ENCODE measurements at regions not wholly inside any gene's neighbourhood (a gene's known extent, or its start where the extent isn't known, plus 50 kb on each side); places are given as distances from the start of the nearest gene placed in this dataset.

DNA sequence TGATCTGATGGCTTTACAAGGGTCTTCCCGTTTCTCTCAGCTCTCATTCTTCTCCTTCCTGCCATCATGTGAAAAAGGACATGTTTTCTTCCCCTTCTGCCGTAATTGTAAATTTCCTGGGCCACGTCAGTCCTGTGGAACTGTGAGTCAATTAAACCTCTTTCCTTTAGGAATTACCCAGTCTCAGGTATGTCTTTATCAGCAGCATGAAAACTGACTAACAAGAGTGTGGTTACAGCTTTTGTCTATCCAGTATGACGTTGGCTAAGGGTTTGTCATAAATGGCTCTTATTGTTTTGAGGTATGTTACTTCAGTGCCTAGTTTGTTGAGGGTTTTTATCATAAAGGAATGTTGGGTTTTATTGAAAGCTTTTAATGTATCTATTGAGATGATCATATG lies 501.6 kb downstream of the CAAP1 start:
- TF ChIP-seq, protein P1, sequence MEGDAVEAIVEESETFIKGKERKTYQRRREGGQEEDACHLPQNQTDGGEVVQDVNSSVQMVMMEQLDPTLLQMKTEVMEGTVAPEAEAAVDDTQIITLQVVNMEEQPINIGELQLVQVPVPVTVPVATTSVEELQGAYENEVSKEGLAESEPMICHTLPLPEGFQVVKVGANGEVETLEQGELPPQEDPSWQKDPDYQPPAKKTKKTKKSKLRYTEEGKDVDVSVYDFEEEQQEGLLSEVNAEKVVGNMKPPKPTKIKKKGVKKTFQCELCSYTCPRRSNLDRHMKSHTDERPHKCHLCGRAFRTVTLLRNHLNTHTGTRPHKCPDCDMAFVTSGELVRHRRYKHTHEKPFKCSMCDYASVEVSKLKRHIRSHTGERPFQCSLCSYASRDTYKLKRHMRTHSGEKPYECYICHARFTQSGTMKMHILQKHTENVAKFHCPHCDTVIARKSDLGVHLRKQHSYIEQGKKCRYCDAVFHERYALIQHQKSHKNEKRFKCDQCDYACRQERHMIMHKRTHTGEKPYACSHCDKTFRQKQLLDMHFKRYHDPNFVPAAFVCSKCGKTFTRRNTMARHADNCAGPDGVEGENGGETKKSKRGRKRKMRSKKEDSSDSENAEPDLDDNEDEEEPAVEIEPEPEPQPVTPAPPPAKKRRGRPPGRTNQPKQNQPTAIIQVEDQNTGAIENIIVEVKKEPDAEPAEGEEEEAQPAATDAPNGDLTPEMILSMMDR (IDR thresholded peaks at IDR 0.05), result no peak
- no peak for TF ChIP-seq IRF1 (CRISPR knock-in tag; IDR thresholded peaks at IDR 0.05)
- TF ChIP-seq JUN (CRISPR knock-in tag; IDR thresholded peaks at IDR 0.05), result no peak
- TF ChIP-seq ESRRA (CRISPR knock-in tag; IDR thresholded peaks at IDR 0.05; ENCODE audit: borderline replicate concordance), result no peak
- TF ChIP-seq GTF2I (CRISPR knock-in tag; conservative IDR thresholded peaks at IDR 0.05), result no peak
- TF ChIP-seq ZBTB43 (CRISPR knock-in tag; IDR thresholded peaks at IDR 0.05), result no peak
- TF ChIP-seq, protein P2, sequence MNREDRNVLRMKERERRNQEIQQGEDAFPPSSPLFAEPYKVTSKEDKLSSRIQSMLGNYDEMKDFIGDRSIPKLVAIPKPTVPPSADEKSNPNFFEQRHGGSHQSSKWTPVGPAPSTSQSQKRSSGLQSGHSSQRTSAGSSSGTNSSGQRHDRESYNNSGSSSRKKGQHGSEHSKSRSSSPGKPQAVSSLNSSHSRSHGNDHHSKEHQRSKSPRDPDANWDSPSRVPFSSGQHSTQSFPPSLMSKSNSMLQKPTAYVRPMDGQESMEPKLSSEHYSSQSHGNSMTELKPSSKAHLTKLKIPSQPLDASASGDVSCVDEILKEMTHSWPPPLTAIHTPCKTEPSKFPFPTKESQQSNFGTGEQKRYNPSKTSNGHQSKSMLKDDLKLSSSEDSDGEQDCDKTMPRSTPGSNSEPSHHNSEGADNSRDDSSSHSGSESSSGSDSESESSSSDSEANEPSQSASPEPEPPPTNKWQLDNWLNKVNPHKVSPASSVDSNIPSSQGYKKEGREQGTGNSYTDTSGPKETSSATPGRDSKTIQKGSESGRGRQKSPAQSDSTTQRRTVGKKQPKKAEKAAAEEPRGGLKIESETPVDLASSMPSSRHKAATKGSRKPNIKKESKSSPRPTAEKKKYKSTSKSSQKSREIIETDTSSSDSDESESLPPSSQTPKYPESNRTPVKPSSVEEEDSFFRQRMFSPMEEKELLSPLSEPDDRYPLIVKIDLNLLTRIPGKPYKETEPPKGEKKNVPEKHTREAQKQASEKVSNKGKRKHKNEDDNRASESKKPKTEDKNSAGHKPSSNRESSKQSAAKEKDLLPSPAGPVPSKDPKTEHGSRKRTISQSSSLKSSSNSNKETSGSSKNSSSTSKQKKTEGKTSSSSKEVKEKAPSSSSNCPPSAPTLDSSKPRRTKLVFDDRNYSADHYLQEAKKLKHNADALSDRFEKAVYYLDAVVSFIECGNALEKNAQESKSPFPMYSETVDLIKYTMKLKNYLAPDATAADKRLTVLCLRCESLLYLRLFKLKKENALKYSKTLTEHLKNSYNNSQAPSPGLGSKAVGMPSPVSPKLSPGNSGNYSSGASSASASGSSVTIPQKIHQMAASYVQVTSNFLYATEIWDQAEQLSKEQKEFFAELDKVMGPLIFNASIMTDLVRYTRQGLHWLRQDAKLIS (CRISPR knock-in tag; IDR thresholded peaks at IDR 0.05; ENCODE audit: borderline replicate concordance), result no peak
- TF ChIP-seq IRF2 (CRISPR knock-in tag; IDR thresholded peaks at IDR 0.05; ENCODE audit: borderline replicate concordance, low read depth), result no peak
- TF ChIP-seq FOXJ3 (CRISPR knock-in tag; IDR thresholded peaks at IDR 0.05; ENCODE audit: borderline replicate concordance), result no peak
- TF ChIP-seq, protein P3, sequence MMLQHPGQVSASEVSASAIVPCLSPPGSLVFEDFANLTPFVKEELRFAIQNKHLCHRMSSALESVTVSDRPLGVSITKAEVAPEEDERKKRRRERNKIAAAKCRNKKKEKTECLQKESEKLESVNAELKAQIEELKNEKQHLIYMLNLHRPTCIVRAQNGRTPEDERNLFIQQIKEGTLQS (CRISPR knock-in tag; conservative IDR thresholded peaks at IDR 0.05), result no peak
- TF ChIP-seq MAX (CRISPR knock-in tag; IDR thresholded peaks at IDR 0.05), result no peak
- no peak for TF ChIP-seq TEAD4 (CRISPR knock-in tag; IDR thresholded peaks at IDR 0.05)
- TF ChIP-seq, protein P4, sequence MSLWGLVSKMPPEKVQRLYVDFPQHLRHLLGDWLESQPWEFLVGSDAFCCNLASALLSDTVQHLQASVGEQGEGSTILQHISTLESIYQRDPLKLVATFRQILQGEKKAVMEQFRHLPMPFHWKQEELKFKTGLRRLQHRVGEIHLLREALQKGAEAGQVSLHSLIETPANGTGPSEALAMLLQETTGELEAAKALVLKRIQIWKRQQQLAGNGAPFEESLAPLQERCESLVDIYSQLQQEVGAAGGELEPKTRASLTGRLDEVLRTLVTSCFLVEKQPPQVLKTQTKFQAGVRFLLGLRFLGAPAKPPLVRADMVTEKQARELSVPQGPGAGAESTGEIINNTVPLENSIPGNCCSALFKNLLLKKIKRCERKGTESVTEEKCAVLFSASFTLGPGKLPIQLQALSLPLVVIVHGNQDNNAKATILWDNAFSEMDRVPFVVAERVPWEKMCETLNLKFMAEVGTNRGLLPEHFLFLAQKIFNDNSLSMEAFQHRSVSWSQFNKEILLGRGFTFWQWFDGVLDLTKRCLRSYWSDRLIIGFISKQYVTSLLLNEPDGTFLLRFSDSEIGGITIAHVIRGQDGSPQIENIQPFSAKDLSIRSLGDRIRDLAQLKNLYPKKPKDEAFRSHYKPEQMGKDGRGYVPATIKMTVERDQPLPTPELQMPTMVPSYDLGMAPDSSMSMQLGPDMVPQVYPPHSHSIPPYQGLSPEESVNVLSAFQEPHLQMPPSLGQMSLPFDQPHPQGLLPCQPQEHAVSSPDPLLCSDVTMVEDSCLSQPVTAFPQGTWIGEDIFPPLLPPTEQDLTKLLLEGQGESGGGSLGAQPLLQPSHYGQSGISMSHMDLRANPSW (CRISPR knock-in tag; conservative IDR thresholded peaks at IDR 0.05; ENCODE audit: low read depth), result no peak
- TF ChIP-seq USF2 (CRISPR knock-in tag; IDR thresholded peaks at IDR 0.05), result no peak
